ENCODE measurements at regions not wholly inside any gene's neighbourhood (a gene's known extent, or its start where the extent isn't known, plus 50 kb on each side); places are given as distances from the start of the nearest gene placed in this dataset.

DNA sequence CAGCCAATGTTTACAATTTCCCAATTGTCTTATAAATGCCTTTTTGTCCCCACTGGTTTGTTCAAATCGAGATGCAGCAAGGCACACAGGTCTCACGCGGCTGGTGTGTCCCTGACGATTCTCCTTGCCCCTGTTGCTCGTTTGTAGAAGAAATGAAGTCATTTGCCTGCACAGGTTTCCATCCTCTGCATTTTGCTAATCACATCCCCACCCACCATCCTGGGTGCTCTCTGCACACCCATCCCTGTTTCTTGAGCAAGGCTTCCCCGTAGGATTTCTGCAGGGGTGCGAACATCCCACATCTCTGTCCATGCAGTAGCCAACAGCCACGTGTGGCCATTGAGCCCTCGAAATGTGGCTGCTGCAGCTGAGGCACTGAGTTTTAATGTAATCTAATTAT lies 59.8 kb upstream of the SOX1 start:
- peaks cover 18% of the 10 kb centered on the region for H3K9me3 Mint-ChIP-seq
- peaks cover 49% of the 10 kb centered on the region for H3K27me3 Mint-ChIP-seq (ENCODE audit: low read depth, poor library complexity)

DNA sequence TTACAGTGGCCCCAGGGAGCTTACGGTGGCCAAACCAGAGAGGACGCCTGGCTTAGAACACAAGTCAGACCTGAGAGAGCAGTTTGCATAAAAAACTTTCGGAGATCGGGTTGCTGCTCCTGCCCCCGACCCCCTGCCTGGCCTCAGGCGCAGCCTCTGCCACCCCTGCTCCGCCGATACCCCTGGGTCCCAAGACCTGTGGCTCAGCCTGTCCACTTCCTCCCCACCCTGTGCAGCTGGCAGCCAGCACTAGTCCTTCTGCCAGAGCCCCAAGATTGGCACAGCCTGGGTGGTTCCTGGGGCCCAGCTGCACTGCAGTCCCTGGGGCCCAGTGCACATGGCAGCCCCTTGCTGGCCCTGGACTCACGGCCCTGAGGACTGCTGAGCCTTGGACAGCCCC lies 56.2 kb upstream of the SOX1 start:
- TF ChIP-seq, protein P1, sequence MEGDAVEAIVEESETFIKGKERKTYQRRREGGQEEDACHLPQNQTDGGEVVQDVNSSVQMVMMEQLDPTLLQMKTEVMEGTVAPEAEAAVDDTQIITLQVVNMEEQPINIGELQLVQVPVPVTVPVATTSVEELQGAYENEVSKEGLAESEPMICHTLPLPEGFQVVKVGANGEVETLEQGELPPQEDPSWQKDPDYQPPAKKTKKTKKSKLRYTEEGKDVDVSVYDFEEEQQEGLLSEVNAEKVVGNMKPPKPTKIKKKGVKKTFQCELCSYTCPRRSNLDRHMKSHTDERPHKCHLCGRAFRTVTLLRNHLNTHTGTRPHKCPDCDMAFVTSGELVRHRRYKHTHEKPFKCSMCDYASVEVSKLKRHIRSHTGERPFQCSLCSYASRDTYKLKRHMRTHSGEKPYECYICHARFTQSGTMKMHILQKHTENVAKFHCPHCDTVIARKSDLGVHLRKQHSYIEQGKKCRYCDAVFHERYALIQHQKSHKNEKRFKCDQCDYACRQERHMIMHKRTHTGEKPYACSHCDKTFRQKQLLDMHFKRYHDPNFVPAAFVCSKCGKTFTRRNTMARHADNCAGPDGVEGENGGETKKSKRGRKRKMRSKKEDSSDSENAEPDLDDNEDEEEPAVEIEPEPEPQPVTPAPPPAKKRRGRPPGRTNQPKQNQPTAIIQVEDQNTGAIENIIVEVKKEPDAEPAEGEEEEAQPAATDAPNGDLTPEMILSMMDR (IDR thresholded peaks at IDR 0.05) = no peak
- no peak overlapping the region for H3K4me3 Mint-ChIP-seq
- H3K4me1 Mint-ChIP-seq = peaks cover 4% of the 10 kb centered on the region
- H3K27me3 Mint-ChIP-seq (ENCODE audit: low read depth, poor library complexity) = peaks cover 26% of the 10 kb centered on the region
- H3K9me3 Mint-ChIP-seq = peaks cover 29% of the 10 kb centered on the region
- H3K27ac Mint-ChIP-seq = no peak overlapping the region
- DNase-seq = no peak
- peaks cover 4% of the 10 kb centered on the region for H3K36me3 Mint-ChIP-seq (ENCODE audit: low read depth)

More for the DNA sequence above, 59.8 kb upstream of the SOX1 start:
- DNase-seq = no peak
- TF ChIP-seq, protein P1 (IDR thresholded peaks at IDR 0.05) = no peak
- Mint-ChIP-seq H3K27ac (no peak overlapping the region), H3K4me3 (no peak overlapping the region), H3K36me3 (ENCODE audit: low read depth) (peaks cover 6% of the 10 kb centered on the region), H3K4me1 (peaks cover 1% of the 10 kb centered on the region)

DNA sequence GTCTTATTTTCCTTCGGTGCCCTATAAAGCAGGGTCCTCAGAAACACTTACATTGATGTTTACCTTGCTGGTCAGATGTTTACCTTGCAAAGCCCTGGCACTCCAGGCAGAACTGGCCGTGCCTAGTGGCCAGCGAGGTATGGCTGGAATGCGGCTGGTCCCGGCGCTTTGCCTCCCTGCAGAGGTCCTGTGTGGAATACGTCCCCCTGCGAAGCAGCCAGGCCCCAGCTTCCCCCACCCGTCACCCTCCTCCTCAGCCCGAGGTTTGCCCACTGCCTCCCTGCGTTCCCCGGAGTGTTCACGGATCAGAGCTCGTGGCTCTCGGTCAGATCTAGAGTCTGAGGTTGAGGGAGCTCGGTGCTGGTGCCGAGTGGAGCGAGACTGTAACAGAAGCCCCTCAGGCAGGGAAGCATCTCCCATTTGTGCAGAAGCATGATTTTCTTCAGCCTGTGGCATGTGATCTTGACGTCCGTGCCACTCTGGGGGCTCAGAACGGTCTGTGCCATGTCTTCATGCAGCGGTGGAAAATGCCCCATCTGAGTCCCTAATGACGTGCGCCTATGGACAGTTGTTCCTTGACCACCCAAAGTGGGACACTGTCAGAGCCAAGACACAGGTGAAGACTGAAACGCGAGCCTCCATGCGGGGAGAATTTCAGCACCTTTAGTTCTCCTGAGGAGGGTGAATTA lies 54.8 kb upstream of the SOX1 start:
- Mint-ChIP-seq H3K4me1 (peaks cover 4% of the 10 kb centered on the region), H3K27me3 (ENCODE audit: low read depth, poor library complexity) (peaks cover 23% of the 10 kb centered on the region), H3K9me3 (peaks cover 27% of the 10 kb centered on the region), H3K27ac (no peak overlapping the region), H3K36me3 (ENCODE audit: low read depth) (no peaks in the 10 kb centered on the region), H3K4me3 (no peak overlapping the region)
- TF ChIP-seq, protein P1 (IDR thresholded peaks at IDR 0.05) = no peak
- DNase-seq = peak; percentile 35

DNA sequence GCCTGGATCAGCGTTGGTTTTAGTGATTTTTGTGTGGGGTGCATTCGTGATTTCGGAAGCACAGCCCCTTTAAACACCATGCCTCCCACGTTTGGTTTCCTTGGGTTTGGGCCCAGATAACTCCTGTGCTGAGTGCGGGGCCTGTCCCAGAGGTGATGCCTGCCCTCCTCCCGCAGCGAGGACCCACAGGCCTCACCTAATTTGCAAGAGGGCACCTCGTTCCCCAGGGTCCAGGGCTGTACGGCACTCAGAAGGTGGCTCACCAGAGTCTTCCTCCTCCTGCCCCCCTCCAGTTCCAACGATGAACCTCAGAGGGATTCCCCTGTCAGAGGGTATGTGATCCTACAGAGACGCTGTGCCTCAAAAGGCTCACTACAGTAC lies 54.3 kb upstream of the SOX1 start:
- Mint-ChIP-seq H3K27me3 (ENCODE audit: low read depth, poor library complexity) (peaks cover 25% of the 10 kb centered on the region), H3K4me3 (no peak overlapping the region), H3K27ac (no peak overlapping the region), H3K36me3 (ENCODE audit: low read depth) (no peaks in the 10 kb centered on the region), H3K9me3 (peaks cover 27% of the 10 kb centered on the region), H3K4me1 (peaks cover 4% of the 10 kb centered on the region)
- no peak for DNase-seq
- TF ChIP-seq, protein P1 (IDR thresholded peaks at IDR 0.05) = no peak

- Mint-ChIP-seq H3K4me1 (peaks cover 4% of the 10 kb centered on the region), H3K4me3 (no peak overlapping the region), H3K27me3 (ENCODE audit: low read depth, poor library complexity) (peaks cover 17% of the 10 kb centered on the region), H3K36me3 (ENCODE audit: low read depth) (no peaks in the 10 kb centered on the region), H3K27ac (no peak overlapping the region), H3K9me3 (peaks cover 27% of the 10 kb centered on the region)
- TF ChIP-seq, protein P1 (IDR thresholded peaks at IDR 0.05) = no peak
- no peak for DNase-seq
Measured at GRCh38 chr13:112013665-112014064, 53.3 kb upstream of the SOX1 start.

DNA sequence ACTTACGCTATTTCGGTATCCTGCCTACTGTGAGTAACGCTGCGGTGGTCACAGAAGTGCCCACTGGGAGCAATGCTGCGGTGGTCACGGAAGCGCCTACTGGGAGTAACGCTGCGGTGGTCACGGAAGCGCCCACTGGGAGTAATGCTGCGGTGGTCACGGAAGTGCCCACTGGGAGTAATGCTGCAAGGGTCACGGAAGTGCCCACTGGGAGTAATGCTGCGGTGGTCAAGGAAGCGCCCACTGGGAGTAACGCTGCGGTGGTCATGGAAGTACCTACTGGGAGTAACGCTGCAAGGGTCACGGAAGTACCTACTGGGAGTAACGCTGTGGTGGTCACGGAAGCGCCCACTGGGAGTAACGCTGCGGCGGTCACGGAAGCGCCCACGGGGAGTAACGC lies 52.1 kb upstream of the SOX1 start:
- DNase-seq = no peak
- Mint-ChIP-seq H3K9me3 (peaks cover 27% of the 10 kb centered on the region), H3K4me3 (no peak overlapping the region), H3K36me3 (ENCODE audit: low read depth) (no peaks in the 10 kb centered on the region), H3K4me1 (peaks cover 4% of the 10 kb centered on the region), H3K27me3 (ENCODE audit: low read depth, poor library complexity) (peaks cover 17% of the 10 kb centered on the region), H3K27ac (no peak overlapping the region)
- TF ChIP-seq, protein P1 (IDR thresholded peaks at IDR 0.05) = no peak
